MM.1S (cell line): ENCODE measurements at regions not wholly inside any gene's neighbourhood (a gene's known extent, or its start where the extent isn't known, plus 50 kb on each side); places are given as distances from the start of the nearest gene placed in this dataset.

ENCODE experiments used
- DNase-seq: peaks from one replicate; pipeline ENCODE4 v3.0.0-alpha.2; 2015
- H2AFZ ChIP-seq: fragments of 300-600 bp; sonication (generic); 2 replicates; pipeline ENCODE4 v1.6.0; 2016; ENCODE audit warnings: antibody characterized with exemption, low read length
- H3F3A ChIP-seq: fragments of 300-600 bp; sonication (generic); 2 replicates; pipeline ENCODE4 v1.6.1; 2016; ENCODE audit warnings: mild to moderate bottlenecking, antibody characterized with exemption, low read length, moderate library complexity, mixed read lengths; ENCODE audit not compliant: insufficient read depth
- H3K27ac ChIP-seq: fragments of 300-600 bp; sonication (generic); 2 replicates; pipeline ENCODE4 v1.5.1; 2016; ENCODE audit warnings: mild to moderate bottlenecking, low read length
- H3K27me3 ChIP-seq: fragments of 300-600 bp; sonication (generic); replicated peaks from 2 replicates; pipeline ENCODE4 v1.6.0; 2016; ENCODE audit warnings: low read length; ENCODE audit not compliant: insufficient read depth
- H3K36me3 ChIP-seq: fragments of 300-600 bp; sonication (generic); replicated peaks from 2 replicates; pipeline ENCODE4 v1.6.1; 2016; ENCODE audit warnings: mild to moderate bottlenecking, low read length, mixed read lengths; ENCODE audit not compliant: insufficient read depth
- H3K4me1 ChIP-seq: fragments of 300-600 bp; sonication (generic); 2 replicates; pipeline ENCODE4 v1.6.1; 2016; ENCODE audit warnings: low read length, mixed read lengths
- H3K4me2 ChIP-seq: fragments of 300-600 bp; sonication (generic); 2 replicates; pipeline ENCODE4 v1.6.0; 2016; ENCODE audit warnings: low read depth, low read length
- H3K4me3 ChIP-seq: fragments of 300-600 bp; sonication (generic); 2 replicates; pipeline ENCODE4 v1.5.1; 2016; ENCODE audit warnings: low read length, mixed read lengths
- H3K79me2 ChIP-seq: fragments of 300-600 bp; sonication (generic); 2 replicates; pipeline ENCODE4 v1.6.1; 2016; ENCODE audit warnings: mixed run types, low read length, mixed read lengths
- H3K9ac ChIP-seq: fragments of 300-600 bp; sonication (generic); 2 replicates; pipeline ENCODE4 v1.6.1; 2016; ENCODE audit warnings: low read length, mixed read lengths
- H3K9me2 ChIP-seq: fragments of 300-600 bp; sonication (generic); replicated peaks from 2 replicates; pipeline ENCODE4 v1.6.1; 2016; ENCODE audit warnings: mild to moderate bottlenecking, low read length, mixed read lengths; ENCODE audit not compliant: insufficient read depth
- H3K9me3 ChIP-seq: fragments of 300-600 bp; sonication (generic); replicated peaks from 2 replicates; pipeline ENCODE4 v1.6.1; 2016; ENCODE audit warnings: mild to moderate bottlenecking, low read length, mixed read lengths; ENCODE audit not compliant: insufficient read depth
- H4K20me1 ChIP-seq: fragments of 300-600 bp; sonication (generic); 2 replicates; pipeline ENCODE4 v1.6.1; 2016; ENCODE audit warnings: mild to moderate bottlenecking, low read length, moderate library complexity, mixed read lengths; ENCODE audit not compliant: insufficient read depth
- EZH2 ChIP-seq: fragments of 300-600 bp; sonication (generic); optimal IDR thresholded peaks from 2 replicates; pipeline ENCODE3; 2017; ENCODE audit warnings: low read depth, mild to moderate bottlenecking, antibody characterized with exemption, low read length, mixed read lengths
- EZH2phosphoT487 ChIP-seq: fragments of 300-600 bp; sonication (generic); IDR thresholded peaks from 2 replicates; pipeline ENCODE4 v1.6.1; 2018; ENCODE audit warnings: antibody characterized with exemption, low read length
- TF ChIP-seq, protein P1 (sequence below): fragments of 300-600 bp; sonication (generic); IDR thresholded peaks from 2 replicates; pipeline ENCODE4 v1.5.1; 2016; ENCODE audit warnings: antibody characterized with exemption, low read length, mixed read lengths

- H3K27ac ChIP-seq, result no peak overlapping the region
Measured at GRCh38 chrX:40908857-40909475, 173.6 kb upstream of the MED14 start.

DNA sequence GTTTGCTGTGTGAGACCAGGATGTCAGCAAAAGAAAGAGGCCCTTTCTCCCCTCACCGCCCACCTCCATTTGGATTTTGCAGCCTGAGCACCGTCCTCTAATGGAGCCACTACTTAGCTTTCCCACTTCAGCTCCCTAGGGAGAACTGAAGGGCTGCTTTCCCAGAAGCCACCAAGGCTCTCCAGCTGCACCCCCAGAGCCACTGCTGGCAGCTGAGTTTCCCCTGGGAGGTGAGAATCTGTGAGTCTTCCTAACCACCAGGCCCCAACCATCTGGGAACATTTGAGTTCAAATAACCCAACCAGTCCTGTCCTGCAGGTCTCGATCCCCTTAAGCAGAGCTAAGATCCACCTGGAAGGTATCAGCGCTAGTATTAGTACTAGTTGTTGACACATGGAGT is 173.1 kb upstream of the USP9X start:
- no peaks in the 10 kb centered on the region for H3K79me2 ChIP-seq
- H3K27me3 ChIP-seq, result no peaks in the 10 kb centered on the region
- DNase-seq, result no peak
- H3K4me3 ChIP-seq, result no peak overlapping the region
- no peak overlapping the region for H3K9ac ChIP-seq
- H3K4me1 ChIP-seq, result no peaks in the 10 kb centered on the region
- no peaks in the 10 kb centered on the region for H4K20me1 ChIP-seq
- H2AFZ ChIP-seq, result no peak overlapping the region
- no peaks in the 10 kb centered on the region for H3K36me3 ChIP-seq
- H3F3A ChIP-seq, result no peaks in the 10 kb centered on the region
- no peak overlapping the region for H3K4me2 ChIP-seq
- no peaks in the 10 kb centered on the region for H3K9me3 ChIP-seq
- TF ChIP-seq, protein P1, sequence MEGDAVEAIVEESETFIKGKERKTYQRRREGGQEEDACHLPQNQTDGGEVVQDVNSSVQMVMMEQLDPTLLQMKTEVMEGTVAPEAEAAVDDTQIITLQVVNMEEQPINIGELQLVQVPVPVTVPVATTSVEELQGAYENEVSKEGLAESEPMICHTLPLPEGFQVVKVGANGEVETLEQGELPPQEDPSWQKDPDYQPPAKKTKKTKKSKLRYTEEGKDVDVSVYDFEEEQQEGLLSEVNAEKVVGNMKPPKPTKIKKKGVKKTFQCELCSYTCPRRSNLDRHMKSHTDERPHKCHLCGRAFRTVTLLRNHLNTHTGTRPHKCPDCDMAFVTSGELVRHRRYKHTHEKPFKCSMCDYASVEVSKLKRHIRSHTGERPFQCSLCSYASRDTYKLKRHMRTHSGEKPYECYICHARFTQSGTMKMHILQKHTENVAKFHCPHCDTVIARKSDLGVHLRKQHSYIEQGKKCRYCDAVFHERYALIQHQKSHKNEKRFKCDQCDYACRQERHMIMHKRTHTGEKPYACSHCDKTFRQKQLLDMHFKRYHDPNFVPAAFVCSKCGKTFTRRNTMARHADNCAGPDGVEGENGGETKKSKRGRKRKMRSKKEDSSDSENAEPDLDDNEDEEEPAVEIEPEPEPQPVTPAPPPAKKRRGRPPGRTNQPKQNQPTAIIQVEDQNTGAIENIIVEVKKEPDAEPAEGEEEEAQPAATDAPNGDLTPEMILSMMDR, result no peak
- TF ChIP-seq EZH2phosphoT487, result no peak
- no peak for TF ChIP-seq EZH2
- H3K27ac ChIP-seq, result no peak overlapping the region
- no peaks in the 10 kb centered on the region for H3K9me2 ChIP-seq

More at GRCh38 chrX:40908857-40909475, 173.6 kb upstream of the MED14 start:
- no peak overlapping the region for H3K4me2 ChIP-seq
- DNase-seq, result no peak
- no peaks in the 10 kb centered on the region for H3K9me3 ChIP-seq
- no peaks in the 10 kb centered on the region for H3K9me2 ChIP-seq
- no peak overlapping the region for H3K4me3 ChIP-seq
- H2AFZ ChIP-seq, result no peak overlapping the region
- H3K79me2 ChIP-seq, result no peaks in the 10 kb centered on the region
- H3K9ac ChIP-seq, result no peak overlapping the region
- no peaks in the 10 kb centered on the region for H3F3A ChIP-seq
- H3K4me1 ChIP-seq, result no peaks in the 10 kb centered on the region
- H3K27me3 ChIP-seq, result no peaks in the 10 kb centered on the region
- no peak for TF ChIP-seq EZH2
- TF ChIP-seq EZH2phosphoT487, result no peak
- TF ChIP-seq, protein P1, result no peak
- H3K36me3 ChIP-seq, result no peaks in the 10 kb centered on the region
- no peaks in the 10 kb centered on the region for H4K20me1 ChIP-seq

DNA sequence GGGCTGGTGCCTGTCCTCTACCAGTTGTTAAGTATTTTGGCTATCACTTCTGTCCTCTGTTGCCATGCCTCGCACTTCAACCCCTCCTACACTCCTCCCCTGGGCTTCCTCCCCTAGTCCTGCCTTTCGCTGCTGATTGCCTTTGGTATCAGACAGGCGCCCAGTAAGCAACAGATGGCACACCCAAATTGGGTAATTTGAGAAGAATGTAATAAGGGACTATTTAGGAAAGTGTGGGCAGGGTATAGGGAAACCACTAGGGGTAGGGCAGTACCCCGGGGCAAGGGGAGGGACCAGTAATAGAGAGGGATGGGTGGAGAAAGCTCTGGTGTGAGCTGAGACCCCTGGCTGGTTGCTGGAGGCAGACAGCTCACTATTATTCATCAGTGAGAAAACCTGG is 172.7 kb upstream of the USP9X start:
- no peaks in the 10 kb centered on the region for H3K79me2 ChIP-seq
- no peaks in the 10 kb centered on the region for H3K36me3 ChIP-seq

More for the DNA sequence above, 172.7 kb upstream of the USP9X start:
- Histone ChIP-seq H3K9me2 (no peaks in the 10 kb centered on the region), H3K9me3 (no peaks in the 10 kb centered on the region), H3F3A (no peaks in the 10 kb centered on the region), H3K27me3 (no peaks in the 10 kb centered on the region), H3K27ac (no peak overlapping the region), H3K4me1 (no peaks in the 10 kb centered on the region), H3K4me3 (no peak overlapping the region), H2AFZ (no peak overlapping the region), H4K20me1 (no peaks in the 10 kb centered on the region), H3K9ac (no peak overlapping the region), H3K4me2 (no peak overlapping the region)
- DNase-seq, result no peak
- TF ChIP-seq, protein P1, result no peak
- TF ChIP-seq EZH2 (no peak), EZH2phosphoT487 (no peak)
